Stimulated activated CD4-positive, alpha-beta T cell treated with anti-CD3 and anti-CD28 coated beads, Interleukin-15, amount 100 ng/mL, for 48 hours (primary cell): ENCODE measurements at regions not wholly inside any gene's neighbourhood (a gene's known extent, or its start where the extent isn't known, plus 50 kb on each side); places are given as distances from the start of the nearest gene placed in this dataset.

Experiments used
- DNase-seq, 2 donors: peaks; one replicate each; pipeline ENCODE4 v3.0.0-alpha.2; 2020; ENCODE audit warnings: low read depth in 2 of 2

DNA sequence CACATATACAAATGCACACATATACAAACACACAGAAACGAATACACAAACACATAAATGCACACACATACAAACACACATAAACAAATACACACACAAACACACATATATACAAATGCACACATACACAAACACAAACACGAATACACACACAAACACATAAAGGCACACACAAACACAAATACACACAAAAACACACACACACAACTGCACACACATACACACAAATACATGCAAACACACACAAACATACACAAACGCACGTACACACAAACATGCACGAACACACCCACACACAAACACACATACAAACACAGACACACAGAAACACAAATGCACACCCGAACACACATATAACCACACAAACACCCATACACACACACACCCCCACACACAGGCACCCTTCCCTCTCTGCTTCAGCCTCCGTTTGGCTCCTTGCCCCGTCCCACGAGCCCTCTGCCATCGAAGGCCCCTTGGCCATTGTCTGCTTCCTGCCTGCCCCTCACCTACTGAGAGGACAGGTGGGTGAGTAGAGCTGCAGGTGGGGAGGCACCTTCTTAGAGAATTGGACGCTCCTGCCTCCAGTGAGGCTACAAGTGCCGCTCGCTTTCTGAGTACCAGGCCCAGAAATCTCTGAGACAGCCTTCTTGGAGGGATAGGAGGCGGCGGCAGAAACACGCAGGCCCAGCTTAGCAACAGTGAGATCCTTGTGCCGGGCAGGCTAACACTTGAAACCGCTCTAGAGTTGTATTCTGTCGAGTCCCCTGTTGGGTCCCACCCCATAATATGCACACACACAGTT is 331.2 kb downstream of the FOXL1 start:
- no peak for DNase-seq

DNA sequence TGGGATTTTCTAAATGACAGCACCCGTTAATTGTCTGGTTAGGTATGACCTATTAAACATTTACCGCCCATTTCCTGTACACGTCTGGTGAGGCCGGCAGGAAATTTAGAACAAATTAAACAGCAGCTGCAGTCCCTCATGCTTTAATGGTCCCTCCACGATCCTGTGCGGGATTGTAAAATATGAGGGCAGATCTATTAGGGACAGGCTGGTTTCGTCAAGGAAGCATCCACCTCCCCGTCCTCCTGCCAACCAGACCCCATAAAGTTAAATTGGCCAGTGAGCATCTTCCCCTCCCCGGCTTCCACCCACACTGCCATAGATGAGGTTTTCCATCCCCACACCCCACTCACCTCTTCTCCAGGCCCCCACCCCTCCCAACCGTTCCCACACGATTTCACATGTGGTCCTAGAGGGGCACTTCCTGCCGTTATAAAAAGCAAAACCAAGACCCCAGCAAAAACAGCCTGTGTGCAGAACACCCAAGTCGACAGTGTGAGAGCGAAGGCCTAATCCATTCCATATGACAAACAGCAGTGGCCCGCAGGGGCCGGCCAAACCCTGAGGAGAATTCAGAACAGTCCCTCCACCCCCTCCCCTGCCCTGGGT is 331.9 kb downstream of the FOXL1 start:
- no peak for DNase-seq

DNA sequence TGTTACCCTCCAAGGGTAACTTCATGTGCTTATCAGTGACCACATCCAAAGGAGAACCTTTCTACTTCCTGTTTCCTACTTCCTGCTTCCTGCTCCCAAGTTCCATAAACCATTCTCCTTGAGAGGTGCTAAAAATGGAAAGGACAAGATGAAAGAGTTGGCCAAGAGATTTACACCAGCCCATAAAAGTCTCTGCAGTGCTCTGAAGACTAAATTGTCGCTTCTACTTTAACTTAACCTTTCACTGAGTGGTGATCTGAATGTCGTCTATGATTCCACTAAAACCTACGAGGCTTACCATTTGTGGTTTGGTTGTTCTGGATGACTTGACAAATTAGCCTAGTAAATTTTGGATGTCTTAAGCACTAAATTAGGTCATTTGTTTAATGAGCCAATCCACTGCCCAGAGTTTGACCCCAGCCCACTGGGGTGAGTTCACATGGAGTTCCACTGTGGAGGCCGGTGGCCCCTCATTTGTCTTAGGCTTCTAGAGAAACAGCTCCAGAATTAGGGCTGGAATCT is 333.1 kb downstream of the FOXL1 start:
- no peak for DNase-seq

DNA sequence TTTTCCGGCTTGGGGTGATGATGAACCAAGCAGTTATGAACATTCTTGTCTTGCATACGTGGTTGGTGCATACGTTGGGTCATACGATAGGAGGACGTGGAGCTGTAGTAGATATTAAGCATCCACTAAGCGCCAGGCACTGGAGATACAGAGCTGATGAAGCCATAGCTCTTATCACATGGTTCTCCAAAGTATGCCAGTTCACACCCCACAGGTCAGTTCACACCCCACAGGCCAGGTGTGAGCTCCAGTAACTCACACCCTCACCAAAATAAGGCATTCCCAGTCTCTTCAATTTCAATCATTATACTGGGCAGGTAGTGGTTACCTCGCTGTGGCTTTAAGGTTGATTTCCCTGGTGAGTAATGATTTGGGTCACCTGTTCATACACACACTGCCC is 335.5 kb downstream of the FOXL1 start:
- no peak for DNase-seq

DNA sequence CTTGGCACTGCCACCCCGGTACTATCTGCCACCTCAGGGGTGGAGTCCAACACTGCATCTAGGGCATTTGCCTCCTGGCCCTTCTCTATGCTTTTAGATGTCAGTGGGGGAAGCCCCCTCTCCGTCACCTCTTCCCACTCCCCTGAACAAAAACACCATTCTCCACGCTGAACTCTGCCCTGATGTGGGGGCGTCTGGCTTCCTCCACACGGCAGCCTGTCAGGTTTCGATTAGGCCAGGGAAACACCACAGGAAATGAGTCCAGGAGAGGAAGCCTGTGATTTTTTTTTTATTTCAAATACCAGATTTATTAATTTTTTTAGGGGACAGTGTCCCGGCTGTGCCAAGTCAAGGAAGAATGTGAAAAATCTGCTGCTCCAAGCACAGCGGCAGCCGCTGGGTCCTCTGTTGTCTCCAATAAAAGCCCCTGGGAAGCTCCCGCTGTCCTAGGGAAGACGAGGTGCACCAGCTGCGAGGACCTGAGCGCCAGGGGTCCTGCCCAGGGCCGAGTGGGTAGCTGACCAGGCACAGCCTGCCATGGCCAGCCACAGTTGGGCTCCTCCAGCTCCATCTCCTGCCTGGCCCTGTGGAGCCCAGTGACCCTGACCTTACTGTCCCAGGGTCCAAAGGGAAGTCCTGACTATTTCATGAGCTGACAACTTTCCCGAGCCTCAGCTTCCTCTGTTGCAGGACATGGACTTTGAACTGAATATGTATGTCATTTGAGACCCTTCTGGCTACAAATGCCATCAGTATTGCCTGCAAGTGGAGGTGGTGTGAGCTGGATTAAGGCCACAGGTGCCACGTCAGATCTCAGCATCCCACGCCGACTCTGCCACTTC is 336.7 kb downstream of the FOXL1 start:
- no peak for DNase-seq

GRCh38 chr16:86917471-86918365 is 339.4 kb downstream of the FOXL1 start:
- DNase-seq: no peak

DNA sequence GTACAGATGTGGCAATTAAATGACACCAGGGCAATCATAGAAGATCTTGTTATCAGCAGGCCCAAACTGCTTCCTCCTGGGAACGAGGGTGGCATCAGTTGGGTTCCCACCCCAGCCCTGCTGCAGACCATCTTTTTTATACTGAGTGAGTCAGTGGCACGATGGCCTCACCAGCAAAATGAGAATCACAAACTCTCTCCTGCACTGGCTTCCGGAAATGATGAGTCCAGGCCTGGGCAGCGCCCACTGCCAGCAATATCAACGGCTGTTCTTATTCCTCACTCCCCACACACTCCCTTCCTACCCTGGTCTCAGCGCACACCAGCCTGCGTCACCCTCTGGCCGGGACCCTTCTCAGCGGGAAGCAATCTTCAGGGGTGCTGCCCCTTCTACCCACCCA is 340.3 kb downstream of the FOXL1 start:
- no peak for DNase-seq

GRCh38 chr16:86919078-86919477 is 340.7 kb downstream of the FOXL1 start:
- no peak for DNase-seq

DNA sequence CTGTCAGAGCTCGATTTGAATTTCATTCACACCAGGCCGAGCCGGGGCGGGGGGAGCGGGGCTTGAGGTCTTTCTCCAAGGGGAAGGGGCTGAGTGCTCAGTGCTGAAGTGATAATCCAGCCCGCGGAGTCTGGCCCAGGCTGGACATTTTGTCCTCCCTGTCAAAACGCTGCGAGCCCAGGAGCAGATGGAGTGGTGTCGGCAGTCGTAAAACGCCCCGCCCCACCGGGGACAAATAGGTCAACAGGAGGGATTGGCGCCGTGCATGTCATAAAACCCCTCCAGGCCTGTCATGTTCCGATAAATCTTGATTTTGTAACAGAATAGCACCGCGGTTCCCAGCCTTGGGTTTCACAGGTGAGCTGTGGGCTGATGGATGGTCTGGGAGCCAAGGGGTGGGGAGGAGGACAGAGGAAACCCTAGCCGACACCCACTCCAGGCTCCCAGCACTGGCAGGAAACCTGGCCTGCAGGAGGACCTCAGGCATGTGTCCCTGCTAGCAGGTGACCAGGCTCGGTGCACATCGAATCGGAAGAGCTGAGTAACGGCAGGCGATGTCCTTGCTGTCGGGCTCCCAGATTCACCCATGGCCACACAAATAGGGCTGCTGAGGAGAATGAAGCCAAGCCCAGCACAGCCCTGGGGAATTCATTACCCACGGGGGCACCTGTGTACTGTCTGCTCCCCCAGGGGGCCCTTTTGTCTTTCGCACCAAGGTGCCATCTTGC is 341.4 kb downstream of the FOXL1 start:
- DNase-seq: no peak

- no peak for DNase-seq
These were observed 342.9 kb downstream of the FOXL1 start for GRCh38 chr16:86921289-86921688.

- DNase-seq: no peak
These were observed 344.0 kb downstream of the FOXL1 start for GRCh38 chr16:86922311-86922710.

DNA sequence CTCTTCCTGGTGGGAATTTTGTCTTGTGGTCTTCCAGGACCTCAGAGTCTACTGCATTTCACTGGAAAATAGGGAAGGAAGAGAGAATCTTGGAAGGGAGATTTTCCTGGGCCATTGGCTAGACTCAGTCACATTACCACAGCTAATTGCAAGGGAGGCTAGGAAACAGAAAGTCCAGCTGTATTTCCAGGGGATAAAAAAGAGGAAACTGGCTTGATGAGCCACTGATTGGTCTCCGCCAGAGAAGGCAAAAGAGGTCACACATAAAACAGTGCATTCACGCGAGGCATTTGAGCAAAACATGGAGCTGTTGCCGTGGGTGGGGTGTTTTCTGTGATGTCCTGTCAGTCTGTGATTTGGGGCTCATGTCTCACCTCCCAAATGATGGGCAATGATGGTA is 345.3 kb downstream of the FOXL1 start:
- no peak for DNase-seq

- no peak for DNase-seq
These were observed 346.2 kb downstream of the FOXL1 start for GRCh38 chr16:86924537-86924936.

- no peak for DNase-seq
These were observed 346.9 kb downstream of the FOXL1 start for GRCh38 chr16:86925067-86925791.

DNA sequence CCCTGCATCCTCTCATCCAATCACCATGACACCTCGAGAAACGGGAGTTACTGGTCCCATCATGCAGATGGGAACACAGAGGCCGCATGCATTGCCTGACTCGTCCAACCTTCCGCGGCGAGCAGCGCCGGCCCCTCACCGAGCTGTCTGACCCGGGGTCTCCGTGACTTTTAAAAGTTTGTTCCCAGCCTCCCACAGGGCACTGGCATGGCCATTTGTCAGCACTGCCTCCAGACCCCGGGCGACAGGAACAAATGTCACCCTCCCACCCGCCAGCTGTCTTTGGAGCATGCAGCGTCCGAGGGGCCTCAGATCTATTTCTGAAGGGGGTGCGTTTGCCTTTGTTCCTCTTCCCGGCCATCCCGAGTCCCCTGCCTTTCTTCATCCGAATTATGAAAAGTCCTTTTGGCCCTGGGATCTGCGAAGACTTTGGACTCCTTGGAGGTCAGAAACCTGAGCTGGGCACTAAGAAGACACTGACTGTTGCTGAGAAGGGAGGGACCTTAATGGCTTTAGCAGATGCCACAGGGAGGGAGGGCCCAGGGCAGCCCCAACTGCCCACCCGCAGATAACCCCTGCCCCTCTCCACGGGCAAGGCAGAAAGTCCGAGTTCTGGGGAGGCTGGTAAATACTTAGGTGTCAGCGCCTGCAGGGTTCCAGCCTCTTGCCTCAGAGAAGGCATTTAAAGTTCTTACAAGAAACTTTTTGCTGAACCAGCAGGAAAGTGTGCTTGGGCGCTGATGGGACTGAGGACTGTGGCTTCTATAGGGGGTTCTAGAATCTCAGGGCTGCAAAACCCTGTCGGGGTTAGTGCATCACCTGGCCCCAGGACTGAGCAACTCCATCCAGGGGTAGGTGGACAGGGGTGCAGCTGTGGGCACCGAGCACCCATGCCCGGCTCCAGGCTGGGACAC is 348.1 kb downstream of the FOXL1 start:
- DNase-seq: no peak

GRCh38 chr16:86927699-86928098 is 349.4 kb downstream of the FOXL1 start:
- DNase-seq: no peak

DNA sequence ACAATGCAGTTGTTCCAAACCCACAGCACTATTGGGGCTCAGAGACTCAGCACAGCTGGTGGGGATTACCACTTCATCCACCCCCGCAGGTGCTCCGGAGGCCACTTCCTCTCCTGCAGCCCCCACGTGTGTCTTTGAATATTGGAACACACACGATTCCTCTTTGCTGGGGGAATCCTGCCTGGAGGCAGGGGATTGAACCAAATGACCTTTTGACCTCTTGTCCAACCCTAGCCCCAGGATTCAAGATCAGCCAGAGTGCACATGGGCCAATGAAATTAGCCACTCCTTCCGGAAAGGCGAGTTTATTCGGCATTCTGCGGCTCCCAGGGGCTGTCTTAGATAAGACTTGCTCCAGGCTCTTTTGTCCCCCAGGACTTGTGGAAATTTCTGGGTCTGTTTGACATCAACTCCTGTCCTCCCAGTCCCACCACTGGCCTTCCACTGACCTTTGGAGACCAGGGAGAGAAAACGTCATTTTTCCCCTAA is 350.2 kb downstream of the FOXL1 start:
- no peak for DNase-seq

DNA sequence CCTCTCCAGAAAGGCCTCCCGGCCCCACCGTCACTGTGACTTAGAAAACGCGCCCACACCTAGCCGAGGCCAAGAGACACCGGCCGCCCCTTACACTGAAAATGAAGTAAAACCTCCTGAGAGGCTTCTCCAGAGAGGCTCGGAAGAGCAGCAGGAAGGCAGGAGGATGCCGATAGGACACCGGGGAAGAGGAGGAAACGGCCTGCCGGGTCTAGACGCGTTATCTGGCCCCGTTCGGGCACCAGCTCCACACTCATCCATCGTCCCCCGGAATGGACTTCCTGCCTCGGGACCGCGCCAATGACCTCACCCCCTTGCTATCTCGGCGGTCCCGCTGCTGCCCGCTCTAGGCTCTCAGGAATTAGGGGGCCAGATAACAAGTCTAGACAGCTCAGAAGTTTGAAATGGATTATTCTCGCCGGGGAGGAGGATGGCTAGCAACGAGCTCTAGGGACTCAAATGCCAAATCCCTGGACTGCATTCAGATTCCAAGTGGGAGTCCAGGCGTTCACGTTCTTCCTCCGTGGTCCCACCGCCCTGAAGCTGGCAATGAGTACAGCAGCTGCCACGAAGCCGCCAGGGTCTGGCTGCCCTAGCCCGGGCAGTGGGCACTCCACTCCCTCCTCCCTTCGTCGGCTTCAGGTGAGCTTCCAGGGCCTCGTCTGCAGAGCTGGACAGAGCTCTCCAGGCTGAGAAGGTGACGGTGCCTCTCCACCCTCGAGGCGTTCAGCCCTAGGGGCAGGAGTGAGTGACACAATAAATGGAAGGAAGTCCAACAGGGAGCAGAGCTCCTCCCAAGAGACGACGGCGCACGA is 350.9 kb downstream of the FOXL1 start:
- DNase-seq: no peak
